ENCODE measurements at regions not wholly inside any gene's neighbourhood (a gene's known extent, or its start where the extent isn't known, plus 50 kb on each side); places are given as distances from the start of the nearest gene placed in this dataset.

DNA sequence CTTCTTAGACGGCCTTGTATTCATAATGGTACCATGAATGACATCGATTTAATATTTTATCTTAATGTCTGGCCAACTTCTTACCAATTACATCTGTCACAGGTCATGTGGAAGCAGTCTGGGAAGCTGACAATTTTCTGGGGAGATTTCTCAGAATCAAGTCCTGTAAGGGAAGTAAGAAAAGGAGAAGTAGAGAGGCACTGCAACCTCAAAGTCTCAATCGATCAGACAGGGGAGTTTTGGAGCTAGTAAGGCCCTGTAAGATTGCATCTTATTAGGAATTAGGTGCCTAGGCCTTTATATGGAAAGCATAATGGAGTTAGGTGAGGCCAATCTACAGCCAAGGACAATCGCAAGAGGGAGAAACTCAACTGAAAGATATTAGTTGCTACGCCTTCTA is 694.6 kb upstream of the SORCS1 start:
- Histone ChIP-seq H2AK5ac (ENCODE audit: insufficient read length, low read length) (no peak overlapping the region), H3K4ac (ENCODE audit: low read depth, low read length) (no peak overlapping the region), H3K27ac (ENCODE audit: insufficient read length, low read depth, low read length) (no peak overlapping the region), H2BK12ac (ENCODE audit: insufficient read length, low read depth, low read length) (no peak overlapping the region), H3K9ac (ENCODE audit: extremely low read depth, insufficient read length, low read length) (no peak overlapping the region), H3T11ph (ENCODE audit: low read length) (no peak overlapping the region), H3K79me2 (ENCODE audit: insufficient read depth, low read length) (no peaks in the 10 kb centered on the region), H2BK5ac (ENCODE audit: insufficient read length, low read length) (no peak overlapping the region), H3K4me2 (ENCODE audit: insufficient read depth, insufficient read length, low read length) (no peak overlapping the region), H2BK120ac (ENCODE audit: low read depth, low read length, poor library complexity, severe bottlenecking) (no peak overlapping the region), H3K79me1 (ENCODE audit: insufficient read depth, low read depth, low read length, poor library complexity, severe bottlenecking) (no peaks in the 10 kb centered on the region), H3K23ac (ENCODE audit: insufficient read length, low read depth, low read length) (no peak overlapping the region), H4K5ac (ENCODE audit: insufficient read length, low read depth, low read length) (no peak overlapping the region), H2BK20ac (ENCODE audit: low read depth, low read length, poor library complexity, severe bottlenecking) (no peak overlapping the region), H2AFZ (ENCODE audit: low read length) (no peak overlapping the region), H4K20me1 (ENCODE audit: control insufficient read depth, insufficient read depth, insufficient read length) (no peaks in the 10 kb centered on the region), H3K23me2 (ENCODE audit: insufficient read length, low read depth, low read length, poor library complexity, severe bottlenecking) (no peaks in the 10 kb centered on the region), H3K18ac (ENCODE audit: insufficient read length, low read depth, low read length) (no peak overlapping the region), H3K14ac (ENCODE audit: insufficient read depth, low read length) (no peak overlapping the region), H4K91ac (ENCODE audit: insufficient read length, low read depth, low read length) (no peak overlapping the region), H4K8ac (replicated peaks; ENCODE audit: insufficient read length, low read depth, low read length) (no peak overlapping the region), H3K27me3 (ENCODE audit: insufficient read depth, low read length) (no peaks in the 10 kb centered on the region), H2BK15ac (ENCODE audit: low read depth, low read length) (no peak overlapping the region), H3K56ac (ENCODE audit: insufficient read length, low read depth, low read length) (no peak overlapping the region), H3K9me3 (ENCODE audit: control insufficient read depth, low read depth, low read length) (no peaks in the 10 kb centered on the region), H3K4me1 (ENCODE audit: insufficient read depth, low read length) (peaks cover 4% of the 10 kb centered on the region; the same call in 1 of the 2 replicates)
- TF ChIP-seq, protein P1, sequence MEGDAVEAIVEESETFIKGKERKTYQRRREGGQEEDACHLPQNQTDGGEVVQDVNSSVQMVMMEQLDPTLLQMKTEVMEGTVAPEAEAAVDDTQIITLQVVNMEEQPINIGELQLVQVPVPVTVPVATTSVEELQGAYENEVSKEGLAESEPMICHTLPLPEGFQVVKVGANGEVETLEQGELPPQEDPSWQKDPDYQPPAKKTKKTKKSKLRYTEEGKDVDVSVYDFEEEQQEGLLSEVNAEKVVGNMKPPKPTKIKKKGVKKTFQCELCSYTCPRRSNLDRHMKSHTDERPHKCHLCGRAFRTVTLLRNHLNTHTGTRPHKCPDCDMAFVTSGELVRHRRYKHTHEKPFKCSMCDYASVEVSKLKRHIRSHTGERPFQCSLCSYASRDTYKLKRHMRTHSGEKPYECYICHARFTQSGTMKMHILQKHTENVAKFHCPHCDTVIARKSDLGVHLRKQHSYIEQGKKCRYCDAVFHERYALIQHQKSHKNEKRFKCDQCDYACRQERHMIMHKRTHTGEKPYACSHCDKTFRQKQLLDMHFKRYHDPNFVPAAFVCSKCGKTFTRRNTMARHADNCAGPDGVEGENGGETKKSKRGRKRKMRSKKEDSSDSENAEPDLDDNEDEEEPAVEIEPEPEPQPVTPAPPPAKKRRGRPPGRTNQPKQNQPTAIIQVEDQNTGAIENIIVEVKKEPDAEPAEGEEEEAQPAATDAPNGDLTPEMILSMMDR (conservative IDR thresholded peaks at IDR 0.05), result no peak
- Mint-ChIP-seq H3K36me3 (ENCODE audit: insufficient read depth in 1 of 3, low read depth in 3 of 3) (no peaks in the 10 kb centered on the region), H3K4me1 (peaks cover 23 to 24% of the 10 kb centered on the region in 2 experiments), H3K9me3 (no peaks in the 10 kb centered on the region), H3K4me3 (no peak overlapping the region), H3K27me3 (ENCODE audit: low read depth) (no peaks in the 10 kb centered on the region), H3K27ac (no peak overlapping the region)
- WGBS (ENCODE audit: extremely low coverage, insufficient read length, low lambda C conversion rate), result no CpG with 5 or more reads among the region's 5 CpGs
- DNase-seq, result no peak

Data from H9 (cell line).